Type B pancreatic cell (in vitro differentiated cells): ENCODE measurements at regions not wholly inside any gene's neighbourhood (a gene's known extent, or its start where the extent isn't known, plus 50 kb on each side); places are given as distances from the start of the nearest gene placed in this dataset.

ENCODE experiments used
- DNase-seq: peaks from one replicate; pipeline ENCODE4 v3.0.0; 2021; ENCODE audit warnings: mixed read lengths; ENCODE audit not compliant: unreplicated experiment; ENCODE audit errors: extremely low spot score
- H3K27ac Mint-ChIP-seq: 2 replicates; pipeline ENCODE4 v1.8.0; 2021; ENCODE audit warnings: mild to moderate bottlenecking, mixed read lengths
- H3K27me3 Mint-ChIP-seq: 2 replicates; pipeline ENCODE4 v1.8.0; 2021; ENCODE audit warnings: mixed read lengths
- H3K36me3 Mint-ChIP-seq: 2 replicates; pipeline ENCODE4 v1.8.0; 2021; ENCODE audit warnings: mixed read lengths
- H3K4me1 Mint-ChIP-seq: one replicate; pipeline ENCODE4 v1.8.0; 2021; ENCODE audit warnings: mixed read lengths; ENCODE audit not compliant: unreplicated experiment
- H3K4me3 Mint-ChIP-seq: 2 replicates; pipeline ENCODE4 v1.8.0; 2021; ENCODE audit warnings: mild to moderate bottlenecking, mixed read lengths
- H3K9me3 Mint-ChIP-seq: 2 replicates; pipeline ENCODE4 v1.8.0; 2021; ENCODE audit warnings: mixed read lengths
- TF ChIP-seq, protein P1 (sequence below): fragments of 200-600 bp; sonication (generic); conservative IDR thresholded peaks from 2 replicates; pipeline ENCODE4 v1.5.0; 2021; ENCODE audit warnings: antibody characterized with exemption, mild to moderate bottlenecking

DNA sequence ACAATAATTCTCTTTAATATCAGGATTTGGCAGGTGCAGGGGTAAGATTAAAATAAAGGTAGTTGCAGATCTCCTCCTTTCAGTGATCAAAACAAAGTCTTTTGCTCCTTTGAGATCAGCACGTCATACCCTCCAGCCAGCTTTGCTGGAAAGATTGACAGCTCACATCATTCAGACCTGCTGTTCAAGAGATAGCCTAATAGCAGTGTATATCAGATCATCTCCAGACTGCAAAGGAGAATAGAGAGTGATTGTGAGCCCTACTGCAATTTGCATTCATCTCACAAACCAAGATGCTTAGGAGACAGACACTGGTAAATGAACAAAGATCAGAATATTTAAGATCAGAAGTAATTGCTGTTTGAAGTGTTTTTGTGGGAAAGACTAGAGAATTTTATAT lies 135.8 kb upstream of the DSEL start:
- TF ChIP-seq, protein P1, sequence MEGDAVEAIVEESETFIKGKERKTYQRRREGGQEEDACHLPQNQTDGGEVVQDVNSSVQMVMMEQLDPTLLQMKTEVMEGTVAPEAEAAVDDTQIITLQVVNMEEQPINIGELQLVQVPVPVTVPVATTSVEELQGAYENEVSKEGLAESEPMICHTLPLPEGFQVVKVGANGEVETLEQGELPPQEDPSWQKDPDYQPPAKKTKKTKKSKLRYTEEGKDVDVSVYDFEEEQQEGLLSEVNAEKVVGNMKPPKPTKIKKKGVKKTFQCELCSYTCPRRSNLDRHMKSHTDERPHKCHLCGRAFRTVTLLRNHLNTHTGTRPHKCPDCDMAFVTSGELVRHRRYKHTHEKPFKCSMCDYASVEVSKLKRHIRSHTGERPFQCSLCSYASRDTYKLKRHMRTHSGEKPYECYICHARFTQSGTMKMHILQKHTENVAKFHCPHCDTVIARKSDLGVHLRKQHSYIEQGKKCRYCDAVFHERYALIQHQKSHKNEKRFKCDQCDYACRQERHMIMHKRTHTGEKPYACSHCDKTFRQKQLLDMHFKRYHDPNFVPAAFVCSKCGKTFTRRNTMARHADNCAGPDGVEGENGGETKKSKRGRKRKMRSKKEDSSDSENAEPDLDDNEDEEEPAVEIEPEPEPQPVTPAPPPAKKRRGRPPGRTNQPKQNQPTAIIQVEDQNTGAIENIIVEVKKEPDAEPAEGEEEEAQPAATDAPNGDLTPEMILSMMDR: no peak
- H3K27me3 Mint-ChIP-seq: peaks cover 13% of the 10 kb centered on the region

DNA sequence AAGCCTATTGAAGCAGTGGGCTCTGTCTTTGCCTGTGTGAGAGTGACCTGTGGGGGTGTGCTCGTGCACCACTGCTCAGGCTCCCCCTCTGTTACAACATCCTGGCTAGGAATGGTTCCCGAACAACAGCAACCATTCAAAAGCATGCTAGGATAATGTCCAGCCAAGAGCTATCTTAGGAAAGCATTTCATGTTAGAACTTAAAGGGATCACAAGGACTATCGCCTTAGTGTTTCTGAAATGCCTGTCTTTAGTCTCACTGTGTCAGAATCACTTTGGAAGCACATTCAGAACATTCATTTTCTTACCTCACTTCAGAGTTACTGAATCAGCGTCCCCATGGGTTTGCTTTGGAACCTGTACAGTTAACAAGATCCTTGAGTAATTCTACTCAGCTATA lies 134.9 kb upstream of the DSEL start:
- Mint-ChIP-seq H3K4me3 (no peak overlapping the region), H3K27me3 (peaks cover 13% of the 10 kb centered on the region), H3K9me3 (no peaks in the 10 kb centered on the region), H3K4me1 (no peaks in the 10 kb centered on the region), H3K36me3 (no peaks in the 10 kb centered on the region), H3K27ac (no peak overlapping the region)
- DNase-seq: no peak
- TF ChIP-seq, protein P1: no peak

More for the DNA sequence above, 135.8 kb upstream of the DSEL start:
- Mint-ChIP-seq H3K36me3 (no peaks in the 10 kb centered on the region), H3K27ac (no peak overlapping the region), H3K4me3 (no peak overlapping the region), H3K9me3 (no peaks in the 10 kb centered on the region), H3K4me1 (no peaks in the 10 kb centered on the region)
- DNase-seq: no peak

DNA sequence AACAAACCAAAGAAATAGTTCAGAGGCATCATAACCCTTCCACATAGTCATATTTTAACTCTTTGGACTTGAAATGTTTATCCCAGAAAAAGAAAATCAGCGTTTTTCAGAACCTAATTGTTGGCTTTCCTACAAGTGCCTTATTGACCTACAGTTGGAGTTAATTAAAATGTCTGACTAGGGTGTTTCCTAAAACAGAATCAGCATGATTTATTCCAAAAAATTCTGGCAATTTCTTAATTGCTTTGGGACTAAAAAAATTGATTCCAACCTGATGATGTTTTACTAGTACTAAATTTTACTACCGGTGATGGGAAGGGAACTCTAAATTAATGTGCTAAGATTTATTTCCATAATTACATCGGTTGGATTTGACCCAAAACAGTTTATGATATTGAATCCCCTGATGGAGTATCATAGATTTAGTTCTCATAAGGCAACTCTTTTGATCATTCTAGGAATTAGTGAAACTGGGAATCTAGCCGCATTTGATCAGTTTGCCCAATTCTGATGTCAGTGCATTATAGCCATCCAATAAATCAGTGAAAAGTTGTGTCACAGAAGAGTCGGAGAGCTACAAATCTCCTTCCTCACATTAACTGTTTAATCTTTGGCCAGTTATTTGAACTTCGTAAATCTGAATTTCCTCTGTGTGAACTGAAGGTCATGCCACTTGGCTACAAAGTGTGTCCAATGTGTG lies 134.3 kb upstream of the DSEL start:
- no peak overlapping the region for H3K4me3 Mint-ChIP-seq
- H3K27me3 Mint-ChIP-seq: peaks cover 13% of the 10 kb centered on the region

DNA sequence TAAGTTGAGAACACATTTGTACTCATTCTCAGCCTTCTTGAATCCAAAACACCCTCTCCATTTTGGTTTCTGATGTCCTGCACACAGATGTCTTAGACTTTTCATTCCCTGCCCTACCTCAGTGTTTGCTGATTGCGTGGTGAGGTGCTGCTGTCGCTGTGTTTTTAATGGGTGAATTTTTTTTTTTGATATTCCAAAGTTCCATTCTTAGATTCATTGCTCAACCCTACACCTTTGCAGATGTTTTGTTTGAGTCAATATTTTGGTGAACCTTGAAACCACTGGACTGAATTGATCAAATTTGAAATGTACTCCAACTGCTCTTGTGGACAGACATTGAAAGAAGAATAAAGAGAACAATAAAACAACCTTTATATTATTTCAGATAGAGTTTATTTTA lies 130.4 kb upstream of the DSEL start:
- TF ChIP-seq, protein P1: no peak
- H3K27ac Mint-ChIP-seq: no peak overlapping the region
- H3K27me3 Mint-ChIP-seq: peaks cover 8% of the 10 kb centered on the region
- no peaks in the 10 kb centered on the region for H3K4me1 Mint-ChIP-seq
- no peak overlapping the region for H3K4me3 Mint-ChIP-seq
- DNase-seq: no peak
- H3K36me3 Mint-ChIP-seq: no peaks in the 10 kb centered on the region
- H3K9me3 Mint-ChIP-seq: no peaks in the 10 kb centered on the region

More for the DNA sequence above, 134.3 kb upstream of the DSEL start:
- Mint-ChIP-seq H3K36me3 (no peaks in the 10 kb centered on the region), H3K27ac (no peak overlapping the region), H3K9me3 (no peaks in the 10 kb centered on the region), H3K4me1 (no peaks in the 10 kb centered on the region)
- TF ChIP-seq, protein P1: no peak
- no peak for DNase-seq

DNA sequence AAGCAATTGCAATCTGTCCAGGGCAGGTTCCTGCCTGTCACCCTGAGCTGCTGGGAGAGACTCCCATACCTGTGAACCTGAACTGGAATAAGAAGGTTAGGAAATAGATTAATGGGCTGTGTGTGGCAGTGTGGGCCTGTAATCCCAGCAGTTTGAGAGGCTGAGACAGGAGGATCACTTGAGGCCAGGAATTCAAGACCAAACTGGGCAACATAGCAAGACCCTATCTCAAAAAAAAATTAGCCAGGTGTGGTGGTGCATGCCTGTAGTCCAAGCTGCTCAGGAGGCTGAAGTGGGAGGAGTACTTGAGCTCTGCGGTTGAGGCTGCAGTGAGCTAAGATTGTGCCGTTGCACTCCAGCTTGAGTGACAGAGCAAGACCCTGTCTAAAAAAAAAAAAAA lies 127.7 kb upstream of the DSEL start:
- TF ChIP-seq, protein P1: no peak
- Mint-ChIP-seq H3K4me1 (no peaks in the 10 kb centered on the region), H3K27ac (no peak overlapping the region), H3K27me3 (peaks cover 7% of the 10 kb centered on the region), H3K4me3 (no peak overlapping the region), H3K9me3 (no peaks in the 10 kb centered on the region), H3K36me3 (no peaks in the 10 kb centered on the region)
- no peak for DNase-seq
